Neural crest cell (in vitro differentiated cells): ENCODE measurements at regions not wholly inside any gene's neighbourhood (a gene's known extent, or its start where the extent isn't known, plus 50 kb on each side); places are given as distances from the start of the nearest gene placed in this dataset.

Experiments
- DNase-seq: peaks from one replicate; pipeline ENCODE4 v3.0.0; 2021; ENCODE audit warnings: low read depth, mixed read lengths, low spot score
- H3K27ac Mint-ChIP-seq: one replicate; pipeline ENCODE4 v1.8.0; 2021; ENCODE audit warnings: mild to moderate bottlenecking, mixed read lengths; ENCODE audit not compliant: unreplicated experiment
- H3K27me3 Mint-ChIP-seq: 2 replicates; pipeline ENCODE4 v1.8.0; 2021; ENCODE audit warnings: low read depth, mild to moderate bottlenecking, mixed read lengths
- H3K36me3 Mint-ChIP-seq: 2 replicates; pipeline ENCODE4 v1.8.0; 2021; ENCODE audit warnings: low read depth, mild to moderate bottlenecking, mixed read lengths
- H3K4me1 Mint-ChIP-seq: 2 replicates; pipeline ENCODE4 v1.8.0; 2021; ENCODE audit warnings: mixed read lengths
- H3K4me3 Mint-ChIP-seq: one replicate; pipeline ENCODE4 v1.8.0; 2021; ENCODE audit warnings: mild to moderate bottlenecking, mixed read lengths
- H3K9me3 Mint-ChIP-seq: 2 replicates; pipeline ENCODE4 v1.8.0; 2021; ENCODE audit warnings: mixed read lengths
- CTCF ChIP-seq: fragments of 200-600 bp; sonication (generic); conservative IDR thresholded peaks from 2 replicates; pipeline ENCODE4 v1.5.0; 2021; ENCODE audit warnings: antibody characterized with exemption, mild to moderate bottlenecking

GRCh38 chr12:20197411-20197810 lies 170.9 kb upstream of the PDE3A start:
- Mint-ChIP-seq H3K36me3 (peaks cover 2% of the 10 kb centered on the region), H3K27me3 (no peaks in the 10 kb centered on the region), H3K9me3 (peaks cover 10% of the 10 kb centered on the region), H3K27ac (no peak overlapping the region), H3K4me3 (no peak overlapping the region), H3K4me1 (no peaks in the 10 kb centered on the region)
- TF ChIP-seq CTCF = no peak
- DNase-seq = no peak

- Mint-ChIP-seq H3K27ac (no peak overlapping the region), H3K27me3 (no peaks in the 10 kb centered on the region), H3K36me3 (peaks cover 2% of the 10 kb centered on the region), H3K9me3 (peaks cover 10% of the 10 kb centered on the region), H3K4me3 (no peak overlapping the region), H3K4me1 (no peaks in the 10 kb centered on the region)
- TF ChIP-seq CTCF = no peak
- DNase-seq = no peak
These were observed 168.6 kb upstream of the PDE3A start for GRCh38 chr12:20199780-20200179.

- H3K27me3 Mint-ChIP-seq = no peaks in the 10 kb centered on the region
- TF ChIP-seq CTCF = no peak
- no peak for DNase-seq
- H3K4me3 Mint-ChIP-seq = no peak overlapping the region
- peaks cover 2% of the 10 kb centered on the region for H3K36me3 Mint-ChIP-seq
- no peak overlapping the region for H3K27ac Mint-ChIP-seq
- no peaks in the 10 kb centered on the region for H3K4me1 Mint-ChIP-seq
- peaks cover 10% of the 10 kb centered on the region for H3K9me3 Mint-ChIP-seq
These were observed 166.6 kb upstream of the PDE3A start for GRCh38 chr12:20201733-20202132.

GRCh38 chr12:20205854-20206253 lies 162.5 kb upstream of the PDE3A start:
- Mint-ChIP-seq H3K36me3 (no peaks in the 10 kb centered on the region), H3K27ac (no peak overlapping the region), H3K4me3 (no peak overlapping the region), H3K9me3 (peaks cover 4% of the 10 kb centered on the region), H3K4me1 (peaks cover 5% of the 10 kb centered on the region), H3K27me3 (no peaks in the 10 kb centered on the region)
- no peak for DNase-seq
- TF ChIP-seq CTCF = no peak

- Mint-ChIP-seq H3K27ac (no peak overlapping the region), H3K27me3 (no peaks in the 10 kb centered on the region), H3K4me1 (peaks cover 7% of the 10 kb centered on the region), H3K9me3 (peaks cover 4% of the 10 kb centered on the region), H3K36me3 (no peaks in the 10 kb centered on the region), H3K4me3 (no peak overlapping the region)
- no peak for DNase-seq
- TF ChIP-seq CTCF = no peak
These were observed 161.9 kb upstream of the PDE3A start for GRCh38 chr12:20206410-20206809.
